ENCODE measurements at regions not wholly inside any gene's neighbourhood (a gene's known extent, or its start where the extent isn't known, plus 50 kb on each side); places are given as distances from the start of the nearest gene placed in this dataset.
A peak's percentile ranks its signal among the peaks of the same experiment; 100 is the strongest.

DNA sequence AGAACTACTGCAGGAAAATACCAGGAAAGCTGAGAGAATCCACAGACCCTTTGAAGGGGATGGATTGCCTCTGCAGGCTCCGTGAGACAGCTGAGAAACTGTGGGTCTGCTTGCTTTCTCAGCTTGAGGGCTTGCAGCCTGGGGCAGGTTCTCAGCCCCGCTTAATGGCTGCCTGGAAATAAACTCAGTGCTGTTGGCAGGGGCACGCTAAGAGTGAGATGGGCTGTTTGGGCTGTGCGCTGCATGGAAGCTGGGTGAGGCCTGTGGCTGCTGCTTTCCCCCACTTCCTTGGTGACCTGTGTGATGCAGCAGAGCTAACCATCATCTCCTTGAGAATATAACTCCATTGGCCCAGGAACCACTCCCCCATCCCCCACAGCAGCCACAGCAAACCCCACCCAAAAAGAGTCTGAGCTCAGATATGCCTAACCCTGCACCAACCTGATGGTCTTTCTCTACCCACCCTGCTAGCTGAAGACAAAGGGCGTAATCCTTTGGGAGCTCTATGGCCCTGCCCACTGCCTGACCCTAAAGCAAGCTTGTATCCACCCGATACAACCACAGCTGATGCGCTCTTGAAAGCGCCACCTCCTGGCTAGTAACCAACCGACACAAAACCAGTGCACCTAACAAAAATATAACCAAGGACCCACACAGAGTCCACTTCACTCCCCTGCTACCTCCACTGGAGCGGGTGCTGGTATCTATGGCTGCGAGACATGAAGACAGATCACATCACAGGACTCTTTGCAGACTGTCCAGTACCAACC lies 800.6 kb upstream of the MAP3K7 start:
- DNase-seq (ENCODE audit: low spot score), result no peak

DNA sequence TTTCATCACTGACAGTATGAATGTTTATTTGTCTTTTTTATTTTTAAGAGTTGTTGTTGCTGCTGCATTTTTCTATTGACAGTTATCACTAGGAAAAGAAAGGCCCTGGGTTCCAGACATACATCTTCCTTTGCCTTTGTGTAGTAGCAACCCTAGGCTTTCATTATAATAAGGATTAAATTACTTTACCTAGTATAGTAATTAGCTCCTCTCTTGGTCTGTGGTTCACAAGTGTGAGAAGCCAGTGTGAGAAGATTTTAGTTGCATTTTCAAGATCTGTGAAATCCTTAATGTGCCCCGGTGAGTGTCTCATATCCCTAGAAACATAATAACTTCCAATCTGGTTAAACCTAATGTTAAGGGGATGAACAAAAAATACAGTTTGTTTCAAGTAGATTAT lies 799.3 kb upstream of the MAP3K7 start:
- DNase-seq (ENCODE audit: low spot score), result no peak

DNA sequence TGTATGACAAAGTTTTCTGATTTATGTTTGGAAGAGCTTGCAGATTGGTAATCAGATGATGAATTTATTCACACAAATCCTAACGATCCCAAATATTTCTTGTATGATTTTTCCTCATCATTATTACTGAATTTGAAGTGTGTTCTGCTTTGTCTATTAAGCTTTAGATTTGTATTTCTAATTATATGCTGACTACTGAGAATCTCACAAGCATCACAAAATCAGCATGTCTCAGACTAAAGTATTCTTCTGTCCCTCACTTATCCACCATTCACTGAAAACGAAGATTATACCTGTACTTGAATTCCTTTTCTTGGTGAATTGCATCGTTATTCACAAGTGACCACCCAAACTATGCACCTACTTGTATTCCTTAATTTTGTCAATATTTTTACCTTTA lies 796.3 kb upstream of the MAP3K7 start:
- no peak for DNase-seq (ENCODE audit: low spot score)

DNA sequence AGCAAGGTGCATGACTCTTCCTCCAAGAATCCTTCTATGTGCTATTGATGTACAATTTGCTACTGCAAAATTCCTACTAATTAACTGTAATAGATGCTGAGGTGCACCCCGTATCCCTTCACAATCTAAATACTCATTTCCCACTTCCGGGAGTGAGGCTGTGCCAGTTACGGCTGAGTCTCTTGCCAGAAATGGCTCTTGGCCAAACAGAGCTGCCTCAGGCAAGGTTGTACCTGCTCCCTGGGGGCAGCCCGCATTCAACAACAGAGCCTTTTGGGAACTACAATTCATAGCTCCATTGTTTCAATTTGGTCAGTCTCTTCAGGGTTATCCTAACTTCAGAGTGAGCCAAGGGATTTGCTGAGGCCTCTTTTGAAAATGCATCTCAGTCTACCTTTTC lies 789.8 kb upstream of the MAP3K7 start:
- DNase-seq (ENCODE audit: low spot score), result no peak

DNA sequence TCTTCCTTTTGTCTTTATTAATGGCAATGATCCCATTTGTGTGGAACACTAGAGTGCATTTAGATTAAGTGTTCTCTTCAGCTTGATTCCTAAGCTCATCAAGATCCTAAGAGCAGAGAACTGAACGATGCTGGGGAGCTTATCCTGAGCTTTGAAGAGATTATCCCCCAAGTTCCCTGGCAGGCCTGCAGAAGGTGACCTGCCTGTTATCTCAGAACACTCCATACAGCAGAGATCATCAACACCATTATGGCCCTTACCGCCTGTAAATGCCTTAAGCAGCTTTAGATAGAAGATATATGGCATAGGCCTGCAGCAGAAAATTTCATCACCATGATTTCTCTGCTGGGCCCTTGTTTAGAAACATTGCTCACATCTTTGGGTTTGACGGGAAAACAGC lies 779.9 kb upstream of the MAP3K7 start:
- DNase-seq (ENCODE audit: low spot score), result no peak

DNA sequence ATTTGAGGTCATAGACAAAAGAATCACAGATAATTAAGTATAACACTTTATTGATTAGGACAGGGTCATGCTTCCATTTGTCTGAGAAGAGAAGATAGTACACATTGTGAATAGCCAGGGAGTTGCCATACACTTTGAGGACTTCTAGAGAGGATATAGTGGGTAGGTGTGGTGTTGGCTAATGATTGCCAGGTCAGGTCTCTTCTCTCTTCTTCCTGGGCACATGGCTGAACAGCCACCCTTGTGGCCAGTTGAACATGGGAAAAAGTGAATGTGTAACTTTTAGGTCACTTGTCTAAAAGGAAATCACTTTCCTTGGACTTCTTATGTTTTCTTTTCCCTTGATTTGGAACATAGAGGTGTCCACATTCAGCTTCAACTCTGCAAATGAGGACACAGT lies 772.1 kb upstream of the MAP3K7 start:
- DNase-seq (ENCODE audit: low spot score), result no peak

DNA sequence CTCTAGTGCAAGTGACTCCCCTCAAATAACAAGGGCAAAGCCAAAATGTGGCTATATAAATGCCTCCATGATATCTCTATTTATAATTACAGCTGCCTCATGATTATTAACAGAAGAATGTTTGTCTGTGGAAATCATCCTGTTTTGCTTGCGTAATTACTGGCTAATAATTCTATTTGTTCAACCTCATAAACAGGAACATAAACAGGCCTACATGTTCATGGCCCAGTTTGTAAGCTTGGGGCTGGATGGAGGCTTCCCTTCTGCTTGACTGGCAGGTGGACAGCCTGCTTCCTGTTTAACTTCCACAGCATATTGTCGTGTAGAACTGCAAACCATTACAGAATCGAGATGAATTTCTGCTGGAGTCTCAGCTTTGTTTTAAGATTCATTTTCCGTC lies 766.0 kb upstream of the MAP3K7 start:
- no peak for DNase-seq (ENCODE audit: low spot score)

DNA sequence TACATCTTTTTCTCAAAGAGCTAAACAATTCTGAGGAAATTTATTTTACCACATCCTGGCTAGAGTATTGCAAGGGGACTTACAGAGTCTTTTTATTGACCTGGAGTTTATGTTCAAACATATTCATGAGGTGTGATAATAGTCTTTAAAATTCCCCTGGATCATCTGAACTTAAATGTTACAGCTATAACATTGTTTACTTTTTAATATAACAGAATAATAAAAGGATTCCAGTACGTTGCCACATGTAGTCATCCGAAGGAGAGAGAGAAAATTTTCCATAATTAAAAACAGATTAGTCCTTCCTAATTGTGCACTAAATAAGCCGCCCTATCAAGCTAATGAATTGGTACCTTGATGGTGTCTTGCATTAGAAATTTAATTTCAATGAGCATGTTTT lies 765.4 kb upstream of the MAP3K7 start:
- no peak for DNase-seq (ENCODE audit: low spot score)

DNA sequence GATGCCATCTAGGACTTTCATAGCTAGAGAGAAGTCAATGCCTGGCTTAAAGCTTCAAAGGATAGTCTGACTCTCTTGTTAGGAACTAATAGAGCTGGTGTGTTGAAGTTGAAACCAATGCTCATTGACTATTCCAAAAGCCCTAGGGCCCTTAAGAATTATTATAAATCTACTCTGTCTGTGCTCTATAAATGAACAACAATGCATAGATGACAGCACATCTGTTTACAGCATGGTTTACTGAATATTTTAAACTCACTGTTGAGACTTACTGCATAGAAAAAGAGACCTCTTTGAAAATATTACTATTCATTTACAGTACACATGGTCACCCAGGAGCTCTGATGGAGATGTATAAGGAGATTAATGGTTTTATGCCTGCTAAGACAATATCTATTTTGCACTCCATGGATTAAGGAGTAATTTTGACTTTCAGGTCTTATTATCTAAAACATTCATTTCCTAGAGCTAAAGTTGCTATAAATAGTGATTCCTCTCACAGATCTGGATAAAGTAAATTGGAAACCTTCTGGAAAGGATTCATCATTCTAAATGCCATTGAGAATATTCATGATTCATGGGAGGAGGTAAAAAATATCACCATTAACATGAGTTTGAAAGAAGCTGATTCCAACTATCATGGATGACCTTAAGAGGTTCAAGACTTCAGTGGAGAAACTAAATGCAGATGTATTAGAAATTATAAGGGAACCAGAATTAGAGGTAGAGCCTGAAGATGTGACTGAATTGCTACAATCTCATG lies 763.5 kb upstream of the MAP3K7 start:
- DNase-seq (ENCODE audit: low spot score), result no peak

DNA sequence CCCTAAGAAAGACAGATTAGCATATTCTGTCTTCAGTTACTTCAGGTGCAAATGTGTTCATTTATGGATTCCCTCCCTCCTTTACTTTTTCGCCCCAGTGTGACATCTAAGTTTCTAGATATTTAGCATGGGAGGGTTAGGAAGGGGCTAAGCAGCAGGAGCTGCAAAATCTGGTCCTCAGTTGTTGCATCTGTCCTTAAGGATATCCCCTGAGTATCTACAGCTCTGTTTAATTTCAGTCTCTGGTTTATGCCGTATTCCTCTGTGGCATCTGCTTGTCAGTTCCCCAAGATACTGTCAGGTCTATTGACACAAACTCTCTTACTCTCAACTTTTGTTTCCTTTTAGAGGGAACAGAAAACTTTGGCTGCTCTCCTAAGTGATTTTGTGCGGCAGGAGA lies 754.6 kb upstream of the MAP3K7 start:
- no peak for DNase-seq (ENCODE audit: low spot score)

DNA sequence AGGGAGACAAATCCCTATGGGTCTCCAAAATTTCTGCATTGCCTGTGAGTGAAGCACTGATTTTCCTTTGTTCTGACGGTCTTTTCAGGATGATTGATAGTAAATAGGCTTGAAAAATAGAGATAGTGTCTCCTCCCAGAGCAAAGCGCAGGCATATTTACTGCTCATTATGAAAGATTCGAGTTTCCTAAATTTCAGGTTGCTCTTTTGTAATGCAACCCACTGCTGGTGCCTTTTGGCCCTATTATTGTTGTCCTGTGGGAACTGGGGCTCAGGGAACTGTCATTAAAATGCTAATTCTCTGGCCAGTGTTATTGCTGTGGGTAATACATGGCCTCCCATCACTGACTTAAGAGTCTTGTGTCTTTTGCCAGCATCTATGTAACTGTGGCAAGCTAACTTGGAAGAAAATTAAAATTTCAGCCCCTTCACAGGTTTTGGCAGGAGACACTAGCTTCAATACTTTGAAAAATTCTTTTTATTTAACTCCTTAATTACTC lies 754.1 kb upstream of the MAP3K7 start:
- no peak for DNase-seq (ENCODE audit: low spot score)

DNA sequence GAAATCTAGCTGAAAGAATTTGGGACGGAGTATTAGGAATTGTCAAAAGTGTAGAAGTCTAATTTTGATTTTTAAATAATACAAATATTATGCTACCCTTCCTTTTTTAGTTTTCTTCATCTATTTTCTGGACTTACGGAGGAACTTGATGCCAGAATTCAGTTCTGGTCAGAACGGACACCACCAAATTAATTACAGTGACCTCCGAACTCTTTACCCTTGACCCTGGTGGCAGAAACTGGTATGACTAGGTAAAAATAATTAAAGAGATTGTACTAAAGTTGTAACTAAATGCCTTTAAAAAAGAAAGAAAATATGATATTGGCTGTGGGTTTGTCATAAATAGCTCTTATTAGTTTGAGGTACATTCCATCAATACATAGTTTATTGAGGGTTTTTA lies 751.1 kb upstream of the MAP3K7 start:
- DNase-seq (ENCODE audit: low spot score), result no peak

DNA sequence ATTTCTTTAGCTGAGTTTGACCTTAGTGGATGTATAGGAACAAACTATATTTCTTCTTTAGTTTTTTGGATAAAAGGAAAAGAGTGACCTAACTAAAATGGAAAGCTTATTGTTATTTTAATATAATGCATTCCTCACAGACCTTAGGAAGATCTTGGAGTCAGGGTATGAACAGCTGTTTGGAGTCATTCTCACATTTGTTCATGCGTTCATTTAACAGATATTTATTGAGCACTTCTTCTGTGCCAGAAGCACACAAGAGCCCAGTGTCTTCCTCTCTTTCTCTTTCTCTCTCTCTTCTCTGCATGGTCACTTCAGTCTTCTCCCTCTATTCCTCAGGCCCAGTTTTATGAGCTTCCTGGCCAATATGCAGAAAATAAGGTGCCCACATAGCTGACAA lies 744.0 kb upstream of the MAP3K7 start:
- no peak for DNase-seq (ENCODE audit: low spot score)

DNA sequence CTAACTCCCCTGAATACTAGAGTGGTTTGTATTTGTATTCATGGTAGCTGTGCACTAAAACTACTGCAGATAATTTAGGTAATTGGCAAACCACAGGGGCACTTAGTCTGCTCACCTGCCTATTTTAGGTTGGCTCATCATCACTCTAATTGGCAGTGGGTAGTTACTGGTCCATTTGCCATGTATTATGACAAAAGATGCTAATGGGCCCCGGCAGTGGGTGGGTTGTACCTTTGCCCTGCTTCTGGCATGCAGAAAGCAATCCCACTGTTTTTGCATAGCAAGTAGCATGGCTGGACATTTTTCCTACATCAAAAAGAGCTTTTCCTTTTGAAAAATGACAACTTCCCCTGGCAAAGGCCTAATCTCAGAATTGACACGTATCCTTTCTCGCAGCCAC lies 741.4 kb upstream of the MAP3K7 start:
- no peak for DNase-seq (ENCODE audit: low spot score)

DNA sequence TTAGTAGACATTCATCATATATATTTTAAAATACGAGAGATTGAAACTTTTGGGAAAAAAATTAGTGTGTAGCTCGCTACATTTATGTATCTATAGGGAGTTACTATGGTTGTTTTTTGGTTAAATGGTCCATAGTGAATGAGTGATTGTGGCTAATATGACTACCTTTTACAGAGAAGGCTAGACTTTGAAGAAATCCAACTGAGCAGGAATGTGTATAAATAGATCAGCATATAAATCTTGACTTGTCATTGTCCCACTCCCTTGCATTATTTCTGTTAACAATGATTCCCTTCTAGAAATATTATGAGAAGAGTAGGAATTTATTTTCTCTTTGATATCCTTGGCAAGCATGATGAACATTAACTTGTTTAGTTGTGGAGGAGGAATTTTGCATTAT lies 737.8 kb upstream of the MAP3K7 start:
- no peak for DNase-seq (ENCODE audit: low spot score)

DNA sequence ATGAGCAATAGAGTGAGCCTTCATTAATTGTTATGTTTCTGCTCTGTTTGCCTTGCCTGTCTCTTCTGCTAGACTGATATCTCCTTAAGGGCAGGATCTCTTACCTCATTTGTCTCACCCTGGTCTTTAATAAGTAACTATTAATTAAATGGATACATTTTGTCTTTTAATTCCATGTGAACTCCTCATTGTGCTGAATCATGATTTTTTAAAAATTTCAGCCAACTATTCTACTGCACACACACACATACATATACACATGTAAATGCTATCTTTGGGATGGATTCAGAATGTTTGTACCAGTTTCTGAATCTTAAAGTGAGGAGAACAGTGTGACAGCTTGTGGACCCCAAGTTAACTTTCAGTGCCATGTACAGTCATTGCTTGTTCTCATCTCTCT lies 731.1 kb upstream of the MAP3K7 start:
- no peak for DNase-seq (ENCODE audit: low spot score)

DNA sequence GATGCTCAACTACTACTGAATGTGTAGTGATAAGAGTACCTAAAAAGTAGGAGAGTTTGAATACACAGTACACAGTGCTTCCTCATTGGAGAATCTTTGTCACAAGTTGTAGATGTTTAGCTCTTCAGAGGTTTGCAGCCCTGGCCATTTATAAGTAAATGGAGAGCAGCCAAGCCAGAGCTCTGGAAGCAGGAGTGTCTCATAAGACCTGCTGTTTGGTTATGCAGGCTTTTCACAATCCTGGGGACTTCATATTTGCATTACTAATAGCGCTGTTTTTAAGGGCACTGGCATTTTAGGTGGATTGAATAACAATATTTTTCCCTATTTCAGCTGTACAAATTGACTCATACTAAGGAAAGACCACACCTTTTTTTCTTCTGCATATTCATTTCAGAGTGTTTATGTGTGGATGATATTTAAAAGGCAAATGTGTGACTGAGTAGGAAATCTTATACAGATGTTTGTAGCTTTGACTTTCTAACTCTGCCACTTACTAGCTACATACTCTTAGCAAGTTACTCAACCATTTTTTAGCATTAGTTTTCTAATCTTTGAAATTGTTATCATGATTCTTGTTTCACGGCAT lies 730.5 kb upstream of the MAP3K7 start:
- DNase-seq (ENCODE audit: low spot score), result no peak

DNA sequence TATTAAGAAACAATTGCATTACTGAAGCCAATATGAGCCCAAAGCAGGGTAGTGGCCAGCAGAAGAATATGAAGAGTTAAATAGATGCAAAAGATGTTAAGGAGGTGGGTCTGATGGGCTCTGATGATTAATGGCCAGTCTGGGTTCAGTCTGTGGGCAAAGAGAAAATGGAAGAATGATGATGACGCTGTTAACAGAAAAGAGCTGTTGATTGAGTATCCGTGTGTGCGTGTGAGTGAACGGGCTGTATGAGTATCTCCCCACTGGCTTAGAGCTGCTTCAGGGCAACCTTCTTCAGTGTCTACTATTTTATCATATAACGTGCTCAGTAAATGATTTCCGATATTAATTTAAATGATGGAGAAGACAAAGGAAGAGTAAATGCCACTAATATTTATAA lies 723.3 kb upstream of the MAP3K7 start:
- DNase-seq (ENCODE audit: low spot score), result no peak

DNA sequence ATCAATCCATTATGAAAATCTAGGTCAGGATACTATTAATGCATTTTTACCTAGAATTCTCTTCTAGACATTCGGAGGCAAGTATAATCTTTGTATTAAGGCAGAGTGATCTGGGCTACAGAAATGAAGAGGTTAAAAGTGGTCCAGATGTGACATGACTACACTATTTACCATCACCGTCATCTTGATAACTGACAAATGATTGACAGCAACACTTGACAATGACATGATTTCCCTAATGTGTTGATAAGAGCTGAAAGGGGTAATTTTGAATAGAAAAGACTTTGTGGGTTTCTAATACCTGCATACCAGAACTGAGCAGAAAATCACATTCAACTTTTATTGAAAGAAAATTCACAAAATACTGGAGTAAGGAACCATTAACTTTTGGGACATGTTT lies 718.9 kb upstream of the MAP3K7 start:
- no peak for DNase-seq (ENCODE audit: low spot score)

DNA sequence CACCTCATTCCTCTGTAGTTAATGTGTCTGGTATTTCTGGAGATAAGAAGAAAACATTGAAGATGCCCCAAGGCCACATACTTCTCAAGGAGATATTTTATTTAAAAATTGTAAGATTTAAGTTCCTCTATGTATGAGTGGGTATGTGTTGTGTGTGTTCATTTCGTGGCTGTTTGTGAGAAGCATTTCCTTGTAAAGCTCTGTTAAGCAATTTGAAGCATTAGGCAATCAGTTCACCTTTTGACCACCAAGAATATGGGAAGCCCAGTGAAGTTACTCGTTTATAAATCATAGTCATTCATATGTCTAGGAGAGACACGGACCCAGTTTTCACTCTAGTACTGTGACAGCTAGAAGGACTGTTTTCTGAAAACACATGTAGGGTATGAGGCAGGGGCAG lies 717.6 kb upstream of the MAP3K7 start:
- DNase-seq (ENCODE audit: low spot score), result peak; percentile 8

DNA sequence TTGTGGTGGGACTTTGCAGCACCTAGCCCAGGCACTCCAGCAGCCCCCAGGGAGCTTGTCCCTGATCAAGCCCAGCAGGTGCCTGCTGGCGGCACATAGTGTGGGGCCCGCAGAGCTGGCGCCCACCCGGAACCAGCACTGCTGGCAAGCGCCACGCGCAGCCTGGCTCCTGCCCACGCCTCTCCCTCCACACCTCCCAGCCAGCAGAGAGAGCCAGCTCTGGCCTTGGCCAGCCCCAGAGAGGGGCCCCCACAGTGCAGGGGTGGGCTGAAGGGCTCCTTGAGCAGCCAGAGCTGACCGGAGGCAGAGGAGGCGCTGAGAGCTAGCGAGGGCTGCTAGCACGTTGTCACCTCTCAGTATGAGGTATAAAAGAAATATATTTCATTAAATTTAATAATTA lies 716.5 kb upstream of the MAP3K7 start:
- DNase-seq (ENCODE audit: low spot score), result no peak

DNA sequence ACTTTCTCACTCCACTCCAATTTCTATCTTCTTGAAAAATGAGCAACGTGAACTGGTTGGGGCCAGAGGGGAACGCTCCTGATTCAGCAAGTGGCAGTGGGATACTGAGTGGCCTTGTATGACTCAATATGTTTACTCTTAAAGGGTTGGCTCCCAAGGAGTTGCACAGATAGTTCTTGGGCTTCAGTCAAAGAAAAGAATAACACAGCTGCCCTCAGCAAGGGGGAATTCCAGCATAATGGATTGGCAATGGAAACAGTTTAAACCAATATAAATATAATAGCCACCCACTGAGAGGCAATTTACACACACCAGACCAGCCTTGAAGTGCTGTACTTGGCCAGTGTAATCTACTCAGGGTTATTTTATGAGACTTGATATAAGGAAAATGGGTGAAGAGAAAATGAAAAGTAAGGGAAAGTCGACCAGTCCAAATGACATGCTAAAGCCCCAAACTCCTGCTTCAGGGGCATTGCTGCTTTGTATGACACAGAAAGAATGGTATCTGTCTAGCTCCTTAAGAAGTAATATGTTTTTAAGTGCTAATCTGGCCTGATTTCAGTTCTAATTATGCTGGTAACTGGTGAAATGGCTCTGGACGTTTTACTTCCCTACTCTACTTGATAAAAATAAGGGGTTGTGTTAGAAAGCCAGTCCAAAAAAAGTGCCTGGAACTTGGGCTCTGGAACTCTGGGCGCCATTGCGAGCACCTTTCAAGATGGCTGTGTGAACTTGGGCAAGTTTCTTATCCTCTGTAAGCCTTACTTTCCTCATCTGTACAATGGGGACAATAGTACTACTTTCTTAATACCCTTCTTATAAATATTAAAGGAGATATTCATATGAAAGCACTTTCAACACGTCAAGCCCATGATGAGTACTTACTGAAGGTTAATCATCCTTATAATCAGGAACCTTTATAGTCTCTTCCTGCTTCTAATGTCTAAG lies 712.9 kb upstream of the MAP3K7 start:
- no peak for DNase-seq (ENCODE audit: low spot score)

Measured in HuH-7 (cell line).